GM18507 (cell line): ENCODE measurements at regions not wholly inside any gene's neighbourhood (a gene's known extent, or its start where the extent isn't known, plus 50 kb on each side); places are given as distances from the start of the nearest gene placed in this dataset.

ENCODE experiments used
- DNase-seq: peaks from one replicate; pipeline ENCODE4 v3.0.0; 2011; ENCODE audit warnings: low read depth; ENCODE audit not compliant: insufficient read length; ENCODE audit errors: extremely low spot score
- FAIRE-seq: peaks from 2 replicates; lab custom pipeline; 2011; peaks lifted over from hg19 to GRCh38; lab: Jason Lieb, UNC

DNA sequence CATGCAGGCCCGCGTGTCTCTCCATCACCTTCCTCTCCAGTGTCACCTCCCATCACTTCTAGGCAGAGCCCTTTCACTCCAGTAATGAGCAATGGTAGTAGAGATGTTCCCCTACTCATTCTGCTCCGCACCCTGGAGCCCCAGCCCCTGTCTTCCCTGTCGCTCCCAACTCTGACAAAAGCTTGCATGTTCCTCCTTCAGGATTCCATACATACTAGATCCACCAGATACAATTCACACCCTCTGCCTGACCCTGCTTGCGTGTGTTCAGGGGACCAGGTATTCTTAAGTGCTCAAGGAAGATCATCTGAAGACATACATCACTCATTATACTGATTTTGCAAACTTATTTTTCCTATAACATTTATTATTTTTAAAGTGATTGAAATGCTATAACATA, 222.7 kb downstream of the SNX19 start:
- no peak for FAIRE-seq
- DNase-seq = no peak

DNA sequence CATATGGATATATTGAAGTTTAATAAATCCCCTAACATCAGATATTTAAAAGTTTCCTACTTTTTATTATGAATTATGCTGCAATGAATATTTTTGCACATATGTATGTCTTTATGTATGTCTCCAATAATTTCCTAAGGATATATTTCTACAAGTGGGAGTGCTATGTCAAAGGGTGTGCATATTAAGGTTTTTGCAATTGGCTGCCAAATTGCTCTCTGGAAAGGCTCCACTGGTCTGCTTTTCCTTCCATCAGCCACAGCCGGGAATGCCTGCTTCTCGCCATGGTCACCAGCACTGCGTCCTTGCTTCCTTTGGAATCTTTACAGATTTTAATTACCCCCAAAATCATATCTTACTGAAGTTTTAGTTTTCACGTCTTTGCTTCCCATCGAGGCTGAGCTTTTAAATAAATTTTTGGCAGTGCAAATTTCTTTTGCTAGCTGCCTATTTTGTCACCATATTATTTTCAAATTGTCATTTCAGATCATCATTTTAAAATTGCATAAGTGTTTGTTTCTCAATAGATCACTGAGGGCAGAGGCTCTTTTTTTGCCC, 221.7 kb downstream of the SNX19 start:
- DNase-seq = no peak
- FAIRE-seq = no peak

DNA sequence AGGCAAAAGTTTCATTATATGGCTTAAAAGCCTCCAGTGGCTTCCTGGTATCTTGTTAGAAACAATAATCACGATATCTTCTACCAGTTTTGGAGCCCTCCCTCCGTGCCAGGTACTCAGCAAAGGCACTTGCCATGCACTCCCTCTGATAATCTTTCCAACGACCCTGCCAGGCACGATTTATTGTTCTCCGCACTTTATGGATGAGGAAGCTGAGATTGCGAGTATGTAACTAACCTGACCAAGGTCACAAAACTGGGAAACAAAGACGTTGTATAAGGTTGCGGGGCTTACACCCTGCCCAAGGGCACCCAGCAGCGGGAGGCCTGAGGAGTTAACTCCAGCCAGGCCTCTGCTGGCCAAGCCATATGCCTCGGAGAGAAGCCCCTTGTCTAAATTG, 218.1 kb downstream of the SNX19 start:
- FAIRE-seq = no peak
- no peak for DNase-seq

DNA sequence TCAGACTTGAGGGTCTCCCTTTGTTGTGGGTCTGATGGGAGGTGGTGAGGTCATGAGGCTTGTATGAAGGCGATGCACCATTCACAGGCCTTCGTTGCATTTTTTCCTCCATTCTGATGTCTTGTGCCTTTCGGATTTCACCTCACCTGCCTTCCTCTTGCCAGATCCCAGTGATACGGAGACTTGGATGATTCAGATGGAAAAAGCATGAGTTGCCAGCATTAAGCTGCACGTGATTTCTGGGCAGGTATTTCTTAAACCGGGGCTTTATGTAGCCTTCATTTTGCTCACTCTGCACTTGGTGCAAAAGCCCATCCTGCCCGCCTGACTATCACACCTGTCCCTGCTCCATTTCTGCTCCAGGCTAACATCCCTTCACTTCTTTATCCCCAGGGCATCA, 216.7 kb downstream of the SNX19 start:
- DNase-seq (no peak), FAIRE-seq (no peak)

DNA sequence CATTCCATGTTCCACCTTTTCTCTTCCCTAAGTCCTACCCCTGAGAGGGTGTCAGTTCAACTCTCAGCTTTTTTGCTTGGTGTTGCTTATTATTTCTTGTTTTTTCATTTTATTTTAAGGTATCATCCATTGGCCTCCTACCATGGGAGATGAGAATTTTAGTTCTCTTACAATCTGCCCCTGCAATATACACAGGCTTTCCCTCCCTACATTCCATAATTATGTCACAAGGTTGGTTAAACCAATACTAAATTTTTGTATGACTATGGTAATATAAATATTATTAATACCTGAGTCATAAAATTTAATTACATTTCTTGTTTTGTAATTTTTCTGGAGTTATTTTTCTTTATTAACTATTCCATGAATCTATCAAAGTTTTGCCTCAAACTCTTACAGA, 216.2 kb downstream of the SNX19 start:
- no peak for DNase-seq
- no peak for FAIRE-seq

DNA sequence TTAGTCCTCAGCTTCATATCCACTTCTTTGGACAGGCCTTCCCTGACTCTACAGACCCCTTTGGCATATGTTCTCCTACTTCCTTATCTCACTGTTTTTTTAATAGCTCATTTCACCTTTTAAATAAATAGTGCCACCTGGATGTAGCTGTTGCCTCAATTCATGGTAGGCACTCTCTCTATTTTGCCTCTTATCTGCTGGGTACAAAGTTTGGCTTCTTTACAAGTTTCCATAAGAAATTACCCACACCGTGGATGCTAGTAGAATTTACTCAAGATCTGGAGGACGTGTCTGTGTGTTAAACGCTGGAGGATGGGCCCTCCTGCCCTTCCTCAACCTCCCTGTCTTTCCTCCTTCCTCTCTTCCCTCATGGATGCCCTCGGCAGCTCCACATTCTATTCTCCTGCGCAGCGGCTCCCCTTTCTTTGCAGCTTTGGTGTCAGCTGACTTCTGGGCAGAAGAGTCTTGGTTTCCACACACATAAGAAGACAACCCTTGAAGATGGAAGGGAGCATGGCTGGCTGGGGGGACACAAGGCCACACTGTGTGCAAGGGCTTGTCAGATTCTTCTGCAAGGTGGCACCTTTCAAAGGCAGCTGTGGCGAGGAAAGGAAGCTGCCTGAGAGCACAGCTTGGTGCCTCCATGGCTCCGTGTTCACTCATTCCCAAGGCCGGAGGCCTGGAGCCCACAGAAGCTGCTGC, 212.6 kb downstream of the SNX19 start:
- DNase-seq (no peak), FAIRE-seq (no peak)

DNA sequence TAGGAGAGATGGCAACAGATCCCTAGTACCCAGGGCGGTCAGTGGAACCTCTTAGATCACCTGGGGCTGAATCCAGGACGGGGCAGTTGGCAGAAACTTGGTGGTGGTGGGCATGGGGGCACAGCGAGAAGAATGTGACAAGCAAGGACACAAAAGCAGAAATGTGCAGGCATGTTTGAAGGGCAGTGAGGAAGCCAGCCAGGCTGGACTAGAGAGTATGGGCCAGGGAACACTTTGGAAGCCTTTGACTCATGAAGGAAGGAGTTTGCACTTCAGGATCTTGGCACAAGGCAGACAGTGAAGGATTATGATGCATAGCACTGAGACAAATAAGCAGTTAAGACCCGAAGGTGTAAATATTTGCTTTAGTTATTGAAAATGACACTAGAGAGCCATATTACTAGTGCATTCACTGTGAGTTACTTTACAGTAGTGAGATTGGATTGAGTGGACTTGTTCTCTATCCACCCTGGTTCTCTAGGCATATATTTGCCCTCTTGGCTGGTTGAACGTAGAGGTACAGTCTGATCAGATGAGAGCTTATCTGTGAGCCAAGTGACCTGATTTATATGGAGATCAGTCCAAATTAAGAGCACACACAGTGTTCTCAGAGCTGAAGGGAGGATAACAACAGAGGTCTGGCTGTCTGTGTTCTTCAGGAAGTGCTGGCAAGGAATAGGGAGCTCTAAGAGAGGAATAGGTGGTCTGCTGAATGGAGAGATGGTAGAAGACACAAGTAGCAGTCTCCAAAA, 210.4 kb downstream of the SNX19 start:
- FAIRE-seq = no peak
- DNase-seq = no peak

DNA sequence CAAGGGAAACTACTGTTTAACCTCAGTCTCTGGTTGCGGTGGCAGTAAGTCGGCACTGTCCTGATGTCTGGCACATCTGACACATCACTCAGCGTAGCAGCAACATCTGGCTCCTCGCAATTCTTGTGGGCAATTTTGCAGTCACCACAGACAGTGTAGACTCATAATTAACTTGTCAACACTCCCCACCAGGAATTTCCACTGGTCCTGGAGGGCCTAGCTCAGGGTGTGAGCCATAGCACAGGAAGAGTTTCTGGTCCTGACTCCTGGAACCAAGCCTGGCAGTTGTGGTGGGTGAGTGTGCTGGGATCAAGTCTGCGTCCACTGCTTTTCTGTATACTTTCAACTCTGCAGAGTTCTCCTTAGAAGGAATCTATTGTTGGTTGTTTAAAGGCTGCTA, 209.7 kb downstream of the SNX19 start:
- DNase-seq = no peak
- FAIRE-seq = no peak

DNA sequence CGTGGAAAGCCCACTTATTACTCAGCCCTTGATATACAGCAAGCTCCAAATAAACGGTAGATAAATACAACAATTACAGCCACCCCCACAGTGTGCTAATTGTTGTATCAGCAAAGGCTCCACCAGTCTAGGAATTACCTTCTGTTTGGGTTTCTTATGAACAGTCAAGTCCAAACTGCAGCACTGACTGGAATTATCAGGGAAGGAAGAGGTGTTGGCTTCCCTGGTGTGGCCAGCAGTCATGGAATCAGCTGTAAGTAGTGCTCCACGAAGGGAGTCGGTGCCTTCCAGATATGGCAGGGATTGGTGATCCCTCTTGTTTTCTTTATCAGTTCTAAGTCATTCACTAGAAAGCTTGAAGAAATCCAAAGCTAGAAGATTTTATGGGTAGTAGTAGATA, 209.1 kb downstream of the SNX19 start:
- DNase-seq (no peak), FAIRE-seq (no peak)

DNA sequence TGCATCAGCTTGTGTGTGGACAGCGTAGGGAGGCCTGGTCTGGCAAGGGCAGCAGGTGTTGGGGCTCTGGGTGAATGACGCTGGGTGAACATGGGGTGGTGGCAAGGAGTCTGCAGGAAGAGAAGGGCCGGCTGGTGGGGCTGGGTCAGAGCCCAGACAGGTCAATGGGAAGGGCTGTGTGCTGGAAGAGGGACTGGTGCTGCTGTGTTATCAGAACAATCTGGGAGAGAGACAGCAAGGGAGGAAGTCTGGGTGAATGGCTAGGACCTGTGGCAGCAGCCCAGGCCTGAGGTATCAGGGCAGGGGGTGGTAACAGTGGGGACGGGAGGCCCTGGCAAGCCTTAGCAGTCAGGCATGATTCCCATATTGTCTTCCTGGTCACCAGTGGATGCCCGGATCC, 206.7 kb downstream of the SNX19 start:
- FAIRE-seq = no peak
- DNase-seq = no peak

DNA sequence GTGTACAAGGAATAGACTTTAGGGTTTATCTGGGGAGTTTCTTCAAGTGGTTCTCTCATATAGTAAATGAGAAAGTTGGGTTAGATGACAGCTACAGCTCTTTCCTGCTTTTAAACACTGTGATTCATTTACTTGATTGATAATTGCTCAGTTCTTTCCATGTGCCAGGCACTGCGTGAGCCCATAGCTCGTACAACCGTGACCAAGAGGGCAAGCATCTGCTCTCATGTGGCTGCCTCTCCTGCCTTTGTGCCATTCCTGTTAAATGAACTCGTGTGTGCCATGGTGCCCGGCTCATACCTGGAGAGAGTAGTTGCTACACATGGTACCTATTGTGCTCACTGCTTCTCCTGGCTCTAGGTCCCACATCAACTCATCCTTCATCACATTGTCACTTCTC, 206.3 kb downstream of the SNX19 start:
- DNase-seq (no peak), FAIRE-seq (no peak)

DNA sequence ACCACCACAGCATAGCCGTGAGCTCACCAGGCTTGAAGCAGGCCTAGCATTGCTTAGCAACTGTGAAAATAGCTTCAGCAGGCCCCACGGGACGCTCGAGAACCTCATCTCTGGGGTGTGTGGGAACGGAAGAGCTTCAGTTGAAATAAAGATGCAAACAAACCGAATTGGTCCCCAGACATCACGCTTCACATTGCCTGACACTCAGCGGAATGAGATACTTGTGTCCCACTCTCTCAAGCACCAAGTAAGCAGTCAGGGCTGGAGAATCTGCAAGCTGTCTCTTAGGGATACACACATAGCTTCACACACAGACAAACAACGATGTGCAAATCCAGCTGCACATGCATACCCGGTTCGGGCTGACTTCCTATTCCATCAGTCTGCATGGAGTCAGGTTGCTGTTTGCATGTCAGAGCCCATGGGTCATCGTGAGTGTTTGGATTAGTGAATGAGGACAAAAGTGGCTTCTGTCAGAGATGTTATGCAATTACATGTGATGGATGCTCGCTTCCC, 205.7 kb downstream of the SNX19 start:
- DNase-seq = no peak
- no peak for FAIRE-seq

DNA sequence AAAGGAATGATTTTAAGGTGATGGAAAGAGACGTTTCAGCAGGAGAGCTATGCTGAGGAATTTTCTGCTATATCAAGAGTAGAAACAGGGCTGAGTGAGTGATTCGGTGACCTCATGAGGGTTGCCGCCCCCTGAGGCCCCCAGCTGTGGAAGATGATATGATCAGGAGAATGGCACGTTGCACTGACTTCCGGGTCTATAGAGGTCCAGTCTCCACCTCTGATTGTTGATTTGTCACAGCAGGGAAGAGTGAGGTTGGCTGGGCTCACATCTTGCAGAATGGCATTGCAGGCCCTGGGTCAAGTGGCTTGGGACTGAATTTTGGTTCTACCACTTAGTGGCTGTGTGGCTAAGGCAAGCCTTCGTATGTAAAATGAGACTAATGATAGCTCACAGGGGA, 205.1 kb downstream of the SNX19 start:
- no peak for FAIRE-seq
- no peak for DNase-seq

DNA sequence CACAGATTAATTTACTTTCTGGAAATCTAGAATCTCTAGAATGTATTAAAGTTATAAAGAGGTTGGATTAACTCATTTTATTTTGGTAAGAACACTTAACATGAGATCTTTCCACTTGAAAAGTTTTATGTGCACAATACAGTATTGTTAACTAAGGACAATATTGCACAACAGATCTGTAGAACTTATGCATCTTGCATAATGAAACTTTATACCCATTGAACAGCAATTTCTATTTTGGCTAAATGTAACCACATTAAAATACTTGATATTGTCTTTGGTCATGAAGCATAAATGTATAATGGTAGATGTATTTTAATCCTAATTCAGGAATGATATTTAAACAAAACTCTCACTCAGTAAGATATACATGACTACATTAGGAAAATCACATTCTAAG, 203.8 kb downstream of the SNX19 start:
- FAIRE-seq = no peak
- DNase-seq = no peak

DNA sequence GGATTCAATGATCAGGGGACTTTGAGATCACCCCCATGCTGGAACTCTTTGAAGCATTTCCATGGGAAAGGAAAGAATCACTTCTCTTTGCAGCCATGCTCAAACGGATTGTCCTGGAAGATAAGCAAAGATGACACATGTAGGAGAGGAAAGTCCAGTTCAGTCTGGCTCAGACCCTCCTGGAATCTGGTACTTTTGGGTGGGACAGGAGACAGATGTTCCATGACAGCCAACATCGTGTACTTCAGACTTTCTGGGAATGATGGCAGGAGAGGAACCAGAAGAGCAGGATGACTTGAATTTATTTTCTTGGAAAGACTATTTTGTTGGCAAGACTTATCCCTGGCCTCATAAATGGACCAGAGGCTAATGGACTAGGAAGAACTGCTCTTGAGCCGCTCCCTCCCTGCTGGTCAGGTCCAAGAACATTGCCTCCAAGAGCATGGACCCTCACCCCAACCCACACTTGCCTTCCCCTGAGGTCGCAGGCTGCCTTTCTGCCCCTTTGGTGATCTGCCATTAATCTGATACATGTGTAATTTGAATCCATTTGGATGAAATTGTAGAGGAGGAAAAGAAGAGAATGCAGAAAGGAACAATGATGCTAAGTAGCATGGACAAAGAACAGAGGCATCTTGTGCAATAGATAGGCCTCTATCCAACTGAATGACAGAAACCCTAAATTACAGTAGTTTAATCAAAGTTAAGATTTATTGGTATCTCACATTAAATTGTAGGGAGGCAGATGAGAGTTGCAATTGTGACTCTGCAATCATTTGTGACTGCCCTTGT, 201.0 kb downstream of the SNX19 start:
- DNase-seq (no peak), FAIRE-seq (no peak)

DNA sequence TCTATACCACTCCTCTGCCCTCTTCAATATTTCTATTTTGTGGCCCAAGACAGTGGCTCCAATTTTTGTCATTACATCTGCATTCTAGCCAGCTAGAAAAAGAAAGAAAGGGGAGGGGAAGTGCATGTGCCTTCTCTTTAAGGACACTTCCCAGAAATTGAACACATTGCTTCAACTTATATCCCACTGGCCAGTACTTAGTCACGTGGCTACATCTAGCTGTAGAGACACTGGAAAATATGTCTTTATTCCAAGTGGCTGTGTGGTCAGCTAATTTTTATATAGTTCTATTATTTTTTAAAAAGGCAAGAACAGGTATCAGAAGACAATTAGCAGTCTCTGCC, 200.4 kb downstream of the SNX19 start:
- FAIRE-seq (no peak), DNase-seq (no peak)

DNA sequence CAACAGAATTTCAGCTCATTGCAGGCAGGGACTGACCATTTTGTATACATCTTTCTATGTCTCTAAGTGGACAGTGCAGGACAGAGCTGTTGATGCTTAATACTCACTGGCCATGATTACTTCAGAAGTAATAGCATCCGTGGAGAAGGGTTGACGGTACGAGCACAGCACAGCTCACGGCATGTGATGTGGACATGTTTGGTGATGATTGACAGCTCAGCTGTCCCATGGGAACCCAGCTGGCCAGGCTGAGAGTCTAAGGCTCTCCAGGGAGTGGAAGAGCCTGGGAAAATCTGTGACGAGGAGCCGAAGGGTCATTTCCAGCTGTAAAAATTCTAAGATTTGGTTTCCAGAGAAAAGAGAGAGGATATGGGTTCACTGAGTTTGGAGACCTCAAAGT, 198.2 kb downstream of the SNX19 start:
- FAIRE-seq (no peak), DNase-seq (no peak)

DNA sequence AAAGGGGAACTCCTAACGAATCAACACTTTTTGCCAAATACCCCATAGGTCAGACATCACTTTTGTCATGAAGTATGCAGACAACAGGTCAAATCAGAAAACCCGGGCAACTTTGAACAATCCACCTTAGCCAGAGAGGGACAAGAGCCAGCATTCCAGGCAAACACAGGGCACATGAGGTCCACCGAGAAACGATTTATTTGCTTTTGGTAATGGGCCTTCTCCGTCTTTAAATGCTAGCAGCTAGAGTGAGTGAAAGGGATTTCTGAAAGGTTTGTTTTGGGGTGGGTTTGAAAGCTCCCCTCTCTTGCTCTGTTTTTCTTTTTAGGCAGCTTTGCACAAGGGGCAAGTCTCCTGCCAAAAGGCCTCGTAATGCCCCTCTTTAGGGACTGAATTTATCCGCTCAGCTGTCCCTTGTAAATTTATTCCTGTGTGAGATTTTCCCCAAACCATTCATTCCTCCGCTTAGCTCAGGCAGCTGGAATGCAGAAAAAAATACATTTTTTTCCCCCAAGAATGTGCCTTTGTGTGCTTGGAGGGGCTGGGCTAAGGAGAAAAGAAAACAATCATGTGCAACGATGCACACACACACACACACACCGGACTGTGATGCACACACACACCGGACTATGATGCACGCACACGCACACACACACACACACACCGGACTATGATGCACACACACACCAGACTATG, 196.9 kb downstream of the SNX19 start:
- FAIRE-seq (no peak), DNase-seq (no peak)

DNA sequence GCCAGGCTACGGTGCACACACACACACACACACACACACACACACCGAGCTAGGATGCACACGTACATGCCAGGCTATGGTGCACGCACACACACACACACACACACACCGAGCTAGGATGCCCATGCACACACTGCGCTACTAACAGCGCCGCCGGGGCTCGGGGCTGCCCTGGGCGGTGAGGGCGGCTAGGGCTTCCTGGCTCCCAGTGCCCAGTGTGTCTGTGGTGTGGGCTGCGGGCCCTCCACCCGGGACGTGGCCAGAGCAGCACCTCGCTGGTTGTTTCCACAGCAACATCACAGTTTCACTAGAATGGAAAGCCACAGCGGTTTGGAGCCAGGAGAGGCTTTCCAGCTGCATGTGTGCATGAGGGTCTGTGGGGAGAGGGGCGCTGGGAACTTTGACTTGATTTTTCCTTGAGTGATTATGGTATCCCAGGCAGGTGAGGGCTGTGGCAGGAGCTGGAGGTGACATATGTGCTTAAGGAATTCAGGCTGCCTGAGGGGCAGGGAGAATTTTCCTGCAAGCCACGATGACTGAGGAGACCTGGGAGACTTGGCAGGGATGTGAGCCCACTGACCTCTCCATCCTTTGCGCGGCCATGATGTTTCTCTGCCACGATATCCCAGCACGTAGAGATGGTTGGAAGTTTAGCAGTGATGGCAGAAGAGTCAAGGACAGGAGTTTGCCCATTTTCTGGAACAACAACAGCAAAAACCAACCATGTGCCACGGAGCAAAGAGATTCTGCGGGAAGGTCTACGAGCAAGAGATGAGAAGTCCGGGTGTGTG, 195.9 kb downstream of the SNX19 start:
- no peak for FAIRE-seq
- no peak for DNase-seq
